ENCODE measurements at regions not wholly inside any gene's neighbourhood (a gene's known extent, or its start where the extent isn't known, plus 50 kb on each side); places are given as distances from the start of the nearest gene placed in this dataset.

DNA sequence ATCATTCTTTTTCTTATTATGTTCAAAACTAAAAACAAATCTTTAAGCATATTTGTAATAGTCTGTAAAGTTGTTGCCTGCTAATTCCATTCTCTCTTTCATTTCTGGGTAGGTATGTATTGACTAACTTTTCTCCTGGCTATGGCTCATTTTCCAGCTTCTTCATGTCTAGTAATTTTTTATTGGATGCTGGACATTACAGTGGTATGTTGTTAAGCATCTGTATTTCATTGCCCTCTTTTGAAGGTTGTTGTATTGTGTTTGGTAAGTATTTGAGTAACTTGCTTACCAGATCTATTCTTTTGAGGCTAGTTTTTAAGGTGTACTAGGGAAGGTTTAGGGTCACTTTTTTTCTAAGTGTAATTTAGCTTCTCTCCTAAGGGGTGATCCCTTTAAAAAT lies 230.9 kb downstream of the TTLL2 start:
- no peaks in the 10 kb centered on the region for H3K27me3 ChIP-seq (ENCODE audit: control insufficient read depth, low read length)
- no peaks in the 10 kb centered on the region for H3F3A ChIP-seq (ENCODE audit: control insufficient read depth, insufficient read depth)
- H3K4me1 ChIP-seq (ENCODE audit: control insufficient read depth, low read length) = no peaks in the 10 kb centered on the region
- H3K27ac ChIP-seq (ENCODE audit: low read depth, low read length) = no peak overlapping the region
- H3K9me2 ChIP-seq (replicated peaks; ENCODE audit: control insufficient read depth, low read length) = no peaks in the 10 kb centered on the region
- no peak overlapping the region for H3K4me2 ChIP-seq (ENCODE audit: low read length)
- no peaks in the 10 kb centered on the region for H3K79me2 ChIP-seq (ENCODE audit: control insufficient read depth, low read length)
- H4K20me1 ChIP-seq (ENCODE audit: control insufficient read depth, insufficient read depth, low read depth, low read length) = no peaks in the 10 kb centered on the region
- H3K4me3 ChIP-seq (ENCODE audit: low read length) = no peak overlapping the region
- H3K9me3 ChIP-seq (ENCODE audit: control insufficient read depth, insufficient read depth, low read length) = no peaks in the 10 kb centered on the region
- no peaks in the 10 kb centered on the region for H3K36me3 ChIP-seq (ENCODE audit: control insufficient read depth, low read length)
- TF ChIP-seq EZH2phosphoT487 (IDR thresholded peaks at IDR 0.05; ENCODE audit: borderline replicate concordance, low read length) = no peak
- TF ChIP-seq CTCF (IDR thresholded peaks at IDR 0.05; ENCODE audit: low read depth, low read length, poor library complexity, severe bottlenecking) = no peak

- Histone ChIP-seq H3K4me2 (ENCODE audit: low read length) (no peak overlapping the region), H3K27me3 (ENCODE audit: control insufficient read depth, low read length) (no peaks in the 10 kb centered on the region), H3F3A (ENCODE audit: control insufficient read depth, insufficient read depth) (no peaks in the 10 kb centered on the region), H3K4me1 (ENCODE audit: control insufficient read depth, low read length) (no peaks in the 10 kb centered on the region), H3K9me2 (replicated peaks; ENCODE audit: control insufficient read depth, low read length) (no peaks in the 10 kb centered on the region), H3K27ac (ENCODE audit: low read depth, low read length) (no peak overlapping the region), H4K20me1 (ENCODE audit: control insufficient read depth, insufficient read depth, low read depth, low read length) (no peaks in the 10 kb centered on the region), H3K4me3 (ENCODE audit: low read length) (no peak overlapping the region), H3K9me3 (ENCODE audit: control insufficient read depth, insufficient read depth, low read length) (no peaks in the 10 kb centered on the region), H3K36me3 (ENCODE audit: control insufficient read depth, low read length) (no peaks in the 10 kb centered on the region), H3K79me2 (ENCODE audit: control insufficient read depth, low read length) (no peaks in the 10 kb centered on the region)
- TF ChIP-seq EZH2phosphoT487 (IDR thresholded peaks at IDR 0.05; ENCODE audit: borderline replicate concordance, low read length) (no peak), CTCF (IDR thresholded peaks at IDR 0.05; ENCODE audit: low read depth, low read length, poor library complexity, severe bottlenecking) (no peak)
Observed at GRCh38 chr6:167557675-167558074, 232.8 kb downstream of the TTLL2 start.

GRCh38 chr6:167558246-167559177 lies 233.6 kb downstream of the TTLL2 start:
- H4K20me1 ChIP-seq (ENCODE audit: control insufficient read depth, insufficient read depth, low read depth, low read length) = no peaks in the 10 kb centered on the region
- TF ChIP-seq CTCF (IDR thresholded peaks at IDR 0.05; ENCODE audit: low read depth, low read length, poor library complexity, severe bottlenecking) (no peak), EZH2phosphoT487 (IDR thresholded peaks at IDR 0.05; ENCODE audit: borderline replicate concordance, low read length) (no peak)
- no peak overlapping the region for H3K4me2 ChIP-seq (ENCODE audit: low read length)
- H3K9me2 ChIP-seq (replicated peaks; ENCODE audit: control insufficient read depth, low read length) = no peaks in the 10 kb centered on the region
- no peaks in the 10 kb centered on the region for H3K36me3 ChIP-seq (ENCODE audit: control insufficient read depth, low read length)
- no peaks in the 10 kb centered on the region for H3K4me1 ChIP-seq (ENCODE audit: control insufficient read depth, low read length)
- no peaks in the 10 kb centered on the region for H3K9me3 ChIP-seq (ENCODE audit: control insufficient read depth, insufficient read depth, low read length)
- H3K27me3 ChIP-seq (ENCODE audit: control insufficient read depth, low read length) = no peaks in the 10 kb centered on the region
- no peaks in the 10 kb centered on the region for H3F3A ChIP-seq (ENCODE audit: control insufficient read depth, insufficient read depth)
- H3K79me2 ChIP-seq (ENCODE audit: control insufficient read depth, low read length) = no peaks in the 10 kb centered on the region
- H3K27ac ChIP-seq (ENCODE audit: low read depth, low read length) = no peak overlapping the region
- no peak overlapping the region for H3K4me3 ChIP-seq (ENCODE audit: low read length)

Data from DOHH2 (cell line).